GM12891 (cell line): ENCODE measurements at regions not wholly inside any gene's neighbourhood (a gene's known extent, or its start where the extent isn't known, plus 50 kb on each side); places are given as distances from the start of the nearest gene placed in this dataset.
A peak's percentile ranks its signal among the peaks of the same experiment; 100 is the strongest.

Source experiments
- DNase-seq: peaks from one replicate; pipeline ENCODE4 v3.0.0; 2011; ENCODE audit warnings: low spot score; ENCODE audit not compliant: insufficient read length
- FAIRE-seq: peaks from 2 replicates; lab custom pipeline; 2011; peaks lifted over from hg19 to GRCh38; lab: Jason Lieb, UNC
- PAX5 ChIP-seq: IDR thresholded peaks from 2 replicates; pipeline ENCODE4 v1.6.1; 2011; ENCODE audit warnings: low read length, moderate library complexity, mild to moderate bottlenecking; ENCODE audit not compliant: insufficient read depth, severe bottlenecking
- POLR2A ChIP-seq: IDR thresholded peaks from 2 replicates; pipeline ENCODE4 v1.6.1; 2011; ENCODE audit warnings: low read depth, low read length, control low read depth
- POLR2AphosphoS5 ChIP-seq: IDR thresholded peaks from 2 replicates; pipeline ENCODE4 v1.6.1; 2011; ENCODE audit warnings: low read depth, low read length, control low read depth
- POU2F2 ChIP-seq: IDR thresholded peaks from 2 replicates; pipeline ENCODE4 v1.6.1; 2011; ENCODE audit warnings: low read depth, mild to moderate bottlenecking, control low read depth, low read length, moderate library complexity
- SPI1 ChIP-seq: IDR thresholded peaks from 2 replicates; pipeline ENCODE4 v1.6.1; 2011; ENCODE audit warnings: low read depth, low read length, control low read depth
- TAF1 ChIP-seq: IDR thresholded peaks from 2 replicates; pipeline ENCODE4 v1.6.1; 2011; ENCODE audit warnings: low read depth, low read length, control low read depth

GRCh38 chr5:14039063-14039462 lies 94.6 kb upstream of the DNAH5 start:
- no peak for TF ChIP-seq PAX5
- no peak for TF ChIP-seq POLR2A
- no peak for TF ChIP-seq TAF1
- no peak for TF ChIP-seq POU2F2
- TF ChIP-seq POLR2AphosphoS5, result no peak
- no peak for DNase-seq
- no peak for FAIRE-seq

GRCh38 chr5:14038341-14038959 lies 94.0 kb upstream of the DNAH5 start:
- DNase-seq, result no peak

GRCh38 chr5:14036947-14037346 lies 92.5 kb upstream of the DNAH5 start:
- FAIRE-seq (no peak), DNase-seq (no peak)

More at GRCh38 chr5:14038341-14038959, 94.0 kb upstream of the DNAH5 start:
- TF ChIP-seq POU2F2, result no peak
- TF ChIP-seq POLR2A, result no peak
- no peak for TF ChIP-seq TAF1
- TF ChIP-seq PAX5, result no peak
- FAIRE-seq, result no peak

GRCh38 chr5:14036514-14036913 lies 92.0 kb upstream of the DNAH5 start:
- DNase-seq (no peak), FAIRE-seq (no peak)
- TF ChIP-seq POU2F2 (no peak), TAF1 (no peak), SPI1 (no peak), PAX5 (no peak), POLR2AphosphoS5 (no peak), POLR2A (no peak)

More at GRCh38 chr5:14036947-14037346, 92.5 kb upstream of the DNAH5 start:
- TF ChIP-seq POU2F2, result no peak
- TF ChIP-seq SPI1, result no peak
- no peak for TF ChIP-seq POLR2AphosphoS5
- no peak for TF ChIP-seq TAF1
- no peak for TF ChIP-seq PAX5
- no peak for TF ChIP-seq POLR2A

- DNase-seq (no peak), FAIRE-seq (no peak)
- TF ChIP-seq POLR2A, result no peak
- TF ChIP-seq POU2F2, result no peak
- TF ChIP-seq POLR2AphosphoS5, result no peak
- no peak for TF ChIP-seq SPI1
- no peak for TF ChIP-seq TAF1
- TF ChIP-seq PAX5, result no peak
These were observed 91.5 kb upstream of the DNAH5 start for GRCh38 chr5:14035859-14036503.

GRCh38 chr5:14034963-14035362 lies 90.5 kb upstream of the DNAH5 start:
- FAIRE-seq (no peak), DNase-seq (no peak)
- TF ChIP-seq POLR2AphosphoS5 (no peak), POU2F2 (no peak), SPI1 (no peak), TAF1 (no peak), PAX5 (no peak), POLR2A (no peak)

- FAIRE-seq (no peak), DNase-seq (no peak)
- TF ChIP-seq POLR2AphosphoS5 (no peak), POLR2A (no peak), POU2F2 (no peak), PAX5 (no peak), TAF1 (no peak), SPI1 (no peak)
These were observed 88.4 kb upstream of the DNAH5 start for GRCh38 chr5:14032918-14033317.

GRCh38 chr5:14028938-14029584 lies 84.6 kb upstream of the DNAH5 start:
- TF ChIP-seq SPI1 (peak; percentile 24), POU2F2 (no peak)
- FAIRE-seq (no peak), DNase-seq (no peak)

- TF ChIP-seq PAX5, result no peak
- TF ChIP-seq POLR2A, result no peak
- TF ChIP-seq TAF1, result no peak
- TF ChIP-seq POLR2AphosphoS5, result no peak
- no peak for TF ChIP-seq SPI1
- TF ChIP-seq POU2F2, result no peak
- FAIRE-seq (no peak), DNase-seq (no peak)
These were observed 83.7 kb upstream of the DNAH5 start for GRCh38 chr5:14028188-14028587.

- DNase-seq, result no peak
- TF ChIP-seq POU2F2, result no peak
- FAIRE-seq, result no peak
These were observed 81.2 kb upstream of the DNAH5 start for GRCh38 chr5:14025569-14026286.
